ENCODE measurements at regions not wholly inside any gene's neighbourhood (a gene's known extent, or its start where the extent isn't known, plus 50 kb on each side); places are given as distances from the start of the nearest gene placed in this dataset.
"Not testable (repeated sequence)": the region's sequence is repeated elsewhere in the genome, so short reads cannot be mapped to it uniquely, and the experiment has no call there.

GRCh38 chr4:107772269-107772668, 52.2 kb upstream of the PAPSS1 start:
- H3K4me3 Mint-ChIP-seq; H3K4me1 Mint-ChIP-seq; CTCF ChIA-PET; DNase-seq (ENCODE audit: low spot score); ATAC-seq; POLR2A ChIA-PET; H3K27ac Mint-ChIP-seq; H3K27me3 Mint-ChIP-seq (ENCODE audit: low read depth): not testable (repeated sequence)
- Mint-ChIP-seq H3K36me3 (peaks cover 41% of the 10 kb centered on the region), H3K9me3 (peaks cover 60% of the 10 kb centered on the region)

GRCh38 chr4:107774681-107775080, 50.1 kb upstream of the SGMS2 start:
- TF ChIP-seq ZBTB43 (CRISPR knock-in tag; IDR thresholded peaks at IDR 0.05) (no peak), CREB1 (CRISPR knock-in tag; IDR thresholded peaks at IDR 0.05) (no peak), PRRX2 (CRISPR knock-in tag; IDR thresholded peaks at IDR 0.05) (no peak), SP1 (CRISPR knock-in tag; conservative IDR thresholded peaks at IDR 0.05) (no peak)
- H3K36me3 Mint-ChIP-seq: peaks cover 50% of the 10 kb centered on the region
- H3K9me3 Mint-ChIP-seq: peaks cover 73% of the 10 kb centered on the region
- H3K4me1 Mint-ChIP-seq: no peaks in the 10 kb centered on the region
- peaks cover 4% of the 10 kb centered on the region; the same call in 1 of the 2 replicates for H3K27me3 Mint-ChIP-seq (ENCODE audit: low read depth)
- H3K4me3 Mint-ChIP-seq: no peak overlapping the region
- no peak overlapping the region for H3K27ac Mint-ChIP-seq
- DNase-seq (ENCODE audit: low spot score): no peak
- CTCF ChIA-PET: no interaction called here
- POLR2A ChIA-PET: no interaction called here
- ATAC-seq: no peak

Measured in WTC11 (cell line).